GM19438 (cell line): ENCODE measurements at regions not wholly inside any gene's neighbourhood (a gene's known extent, or its start where the extent isn't known, plus 50 kb on each side); places are given as distances from the start of the nearest gene placed in this dataset.
"Not testable (repeated sequence)": the region's sequence is repeated elsewhere in the genome, so short reads cannot be mapped to it uniquely, and the experiment has no call there.

Experiments used
- ATAC-seq: cut with Tn5 transposase; IDR thresholded peaks from one replicate; pipeline ENCODE4 v1.9.1; 2021; ENCODE audit warnings: low read depth; ENCODE audit not compliant: unreplicated experiment

DNA sequence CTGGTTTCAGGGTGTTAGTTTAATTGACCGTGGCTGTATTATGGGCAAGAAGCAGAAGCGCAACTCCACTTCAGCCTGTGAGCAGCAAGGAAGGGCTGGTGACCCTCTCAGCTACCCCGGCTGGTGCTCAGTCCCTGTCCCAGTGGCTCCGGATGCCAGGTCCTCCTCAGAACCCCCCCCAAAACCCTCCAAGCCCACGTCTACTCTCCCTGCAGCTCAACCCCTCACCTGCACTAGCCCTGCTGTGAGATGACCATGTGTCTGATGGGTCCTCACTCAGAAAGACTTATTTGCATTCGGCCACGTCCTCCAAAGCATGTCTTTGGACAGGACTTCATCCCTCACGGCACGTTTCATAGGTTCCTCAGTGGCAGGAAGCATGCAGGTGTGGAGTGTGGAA, 119.7 kb upstream of the ALKAL2 start:
- no peak for ATAC-seq

DNA sequence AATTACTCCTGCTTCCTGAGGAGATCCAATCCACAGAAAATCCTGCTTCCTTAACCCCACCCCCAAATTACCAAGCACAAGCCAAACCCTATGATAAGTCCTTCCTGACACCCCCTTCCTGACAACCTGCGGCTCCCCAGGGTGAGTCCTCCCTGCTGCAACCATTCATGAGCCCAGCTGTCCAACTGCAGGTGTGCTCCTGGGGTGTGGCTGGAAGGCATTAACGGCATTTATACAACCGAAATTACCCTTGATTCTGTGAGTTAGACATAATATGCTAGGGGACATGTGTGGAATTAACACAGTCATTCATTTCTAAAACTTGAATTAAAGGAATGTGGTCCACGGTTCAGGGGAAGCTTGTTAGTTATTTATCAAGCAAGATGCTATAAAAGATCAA, 119.0 kb upstream of the ALKAL2 start:
- ATAC-seq, result no peak

DNA sequence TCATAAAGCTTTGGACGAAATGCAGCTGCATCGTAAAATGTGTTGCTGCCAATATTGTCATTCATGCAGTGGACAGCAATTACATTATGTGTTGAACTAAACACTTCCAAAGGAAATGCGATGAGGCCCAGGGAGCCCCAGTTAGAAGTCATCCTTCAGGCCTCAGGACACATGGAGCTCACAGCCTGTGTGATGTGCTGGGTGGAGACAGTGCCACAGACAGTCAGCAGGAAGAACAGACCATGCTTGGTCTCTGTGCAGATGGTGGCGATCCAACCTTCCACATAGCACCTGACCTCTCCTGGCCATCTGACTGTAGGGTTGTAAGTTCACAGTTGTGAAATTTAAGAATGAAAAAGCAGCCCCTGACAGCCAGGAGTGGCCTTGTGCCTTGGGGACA, 118.3 kb upstream of the ALKAL2 start:
- ATAC-seq, result no peak

DNA sequence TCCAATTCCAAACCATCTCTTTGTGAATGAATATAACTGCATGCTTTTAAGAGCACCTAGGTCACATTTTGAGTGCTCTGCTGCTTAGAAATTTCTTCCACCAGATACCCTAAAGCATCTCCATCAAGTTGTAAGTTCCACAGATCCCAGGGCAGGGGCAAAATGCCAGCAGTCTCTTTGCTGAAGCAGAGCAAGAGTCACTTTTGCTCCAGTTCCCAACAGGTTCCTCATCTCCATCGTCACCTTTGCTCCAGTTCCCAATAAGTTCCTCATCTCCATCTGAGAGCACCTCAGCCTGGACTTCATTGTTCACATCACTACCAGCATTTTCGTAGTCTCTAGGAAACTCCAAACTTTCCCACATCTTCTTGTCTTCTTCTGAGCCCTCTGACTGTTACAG, 116.7 kb upstream of the ALKAL2 start:
- no peak for ATAC-seq

DNA sequence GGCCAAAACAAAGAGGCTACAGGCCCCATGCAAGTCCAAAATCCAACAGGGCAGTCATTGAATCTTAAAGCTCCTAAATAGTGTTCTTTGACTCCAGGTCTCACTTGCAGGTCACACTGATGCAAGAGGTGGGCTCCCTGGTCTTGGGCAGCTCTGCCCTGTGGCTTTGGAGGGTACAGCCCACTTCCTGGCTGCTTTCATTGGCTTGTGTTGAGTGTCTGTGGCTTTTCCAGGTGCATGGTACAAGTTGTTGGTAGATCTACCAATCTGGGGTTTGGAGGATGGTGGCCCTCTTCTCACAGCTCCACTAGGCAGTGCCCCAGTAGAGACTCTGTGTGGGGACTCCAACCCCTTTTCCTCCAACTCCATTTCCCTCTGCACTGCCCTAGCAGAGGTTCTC, 115.8 kb upstream of the ALKAL2 start:
- ATAC-seq, result no peak

DNA sequence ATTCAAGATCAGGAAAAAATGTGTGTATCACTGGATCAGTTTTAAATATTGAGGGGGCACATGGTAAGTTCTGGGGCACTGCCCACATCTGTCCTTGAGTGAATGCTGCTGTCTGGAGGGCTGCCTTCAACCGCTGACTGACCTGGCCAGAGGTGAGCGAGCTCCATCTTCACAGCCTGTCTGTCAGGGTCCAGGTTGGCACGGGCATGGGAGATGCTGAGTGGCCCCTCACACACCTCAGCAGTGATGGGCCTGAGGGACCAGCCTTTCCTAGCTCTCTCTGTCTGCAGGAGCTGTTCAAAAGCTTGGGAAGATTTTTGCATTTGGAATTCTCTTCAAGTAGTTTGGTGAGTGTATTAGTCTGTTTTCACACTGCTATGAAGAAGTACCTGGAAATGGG, 114.8 kb upstream of the ALKAL2 start:
- no peak for ATAC-seq

DNA sequence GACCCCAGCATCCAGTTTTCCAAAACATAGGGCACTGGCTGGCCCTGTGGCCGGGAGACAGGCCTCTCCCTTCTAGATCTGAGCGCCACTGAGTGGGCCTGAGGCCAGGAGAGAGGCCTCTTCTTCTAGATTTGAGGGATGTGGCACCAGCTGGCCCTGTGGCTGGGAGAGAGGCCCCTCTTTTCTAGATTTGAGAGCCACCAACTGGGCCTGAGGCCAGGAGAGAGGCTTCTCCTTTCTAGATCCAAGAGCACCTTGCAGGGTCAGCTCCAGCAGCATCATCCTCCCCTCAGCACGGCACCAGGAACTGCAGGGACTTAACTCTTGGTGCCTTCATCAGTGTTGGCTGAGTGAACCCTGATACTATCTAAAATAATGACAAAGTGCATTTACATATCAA, 114.3 kb upstream of the ALKAL2 start:
- ATAC-seq, result no peak

DNA sequence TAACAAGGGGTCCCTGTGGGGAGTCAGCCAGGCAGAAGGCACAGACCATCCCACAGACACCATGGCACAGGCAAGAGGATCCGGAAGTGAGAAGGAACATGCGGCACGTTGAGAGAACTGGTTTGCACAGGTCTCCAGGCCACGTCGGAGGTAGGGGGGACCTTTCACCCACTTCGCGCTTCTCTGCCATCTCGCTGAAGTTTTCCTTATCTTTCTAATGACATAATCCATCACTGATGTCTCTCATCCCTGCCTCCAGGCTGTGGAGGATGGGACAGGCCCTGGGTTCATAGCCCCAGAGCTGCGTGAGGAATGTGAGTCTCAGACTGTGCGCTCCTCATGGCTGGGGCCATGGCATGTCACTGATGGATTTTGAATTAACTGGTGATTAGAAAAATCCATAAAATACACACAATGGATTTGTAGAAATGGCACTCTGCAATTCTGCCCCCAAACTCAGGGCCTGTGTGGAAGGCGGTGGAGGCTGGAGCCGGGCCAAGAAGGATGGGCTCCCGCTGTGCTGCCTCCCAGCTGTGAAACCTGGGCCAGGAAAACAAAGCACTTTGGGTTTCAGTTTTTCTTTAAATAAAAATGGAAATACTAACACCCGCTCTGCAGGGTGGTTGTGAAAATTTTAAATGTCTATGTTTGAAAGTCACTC, 113.3 kb upstream of the ALKAL2 start:
- ATAC-seq, result no peak

DNA sequence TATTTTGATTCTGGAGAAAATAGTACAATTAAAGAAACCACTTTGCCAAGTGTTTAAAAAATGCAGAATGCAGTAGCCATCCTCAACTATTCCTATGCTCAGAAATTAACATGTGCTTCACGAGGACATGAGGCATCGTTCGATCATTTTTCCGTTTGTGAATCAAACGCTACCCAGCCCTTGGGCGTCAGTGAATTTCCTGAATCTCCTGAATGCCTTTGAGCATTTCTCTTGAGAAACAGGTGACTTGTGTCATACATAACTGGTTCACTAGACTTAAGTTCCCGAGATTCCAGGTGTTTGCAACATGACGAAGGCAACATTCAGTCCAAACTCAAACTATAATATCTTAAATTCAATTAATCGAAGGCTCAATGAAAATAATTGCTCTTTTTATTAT, 110.0 kb upstream of the ALKAL2 start:
- ATAC-seq, result no peak

DNA sequence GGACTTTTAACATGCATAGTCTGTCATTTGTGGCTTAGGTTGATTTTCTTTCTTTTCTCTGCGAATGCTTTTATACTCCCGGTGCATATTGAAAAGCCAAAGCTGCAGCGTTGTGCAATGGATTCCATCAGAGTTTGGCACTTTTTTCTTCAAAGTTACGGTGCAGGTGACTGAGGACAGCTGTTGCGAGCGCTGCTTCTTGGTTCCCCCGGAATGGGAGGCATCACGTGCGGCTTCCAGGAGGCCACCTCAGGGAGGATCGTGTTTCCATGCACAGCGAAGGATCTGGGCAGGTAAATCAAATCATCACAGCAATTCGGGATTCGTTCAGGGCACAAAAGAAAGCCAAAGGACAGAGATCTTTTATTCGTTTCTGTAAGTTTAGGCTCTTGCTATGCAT, 109.6 kb upstream of the ALKAL2 start:
- no peak for ATAC-seq

DNA sequence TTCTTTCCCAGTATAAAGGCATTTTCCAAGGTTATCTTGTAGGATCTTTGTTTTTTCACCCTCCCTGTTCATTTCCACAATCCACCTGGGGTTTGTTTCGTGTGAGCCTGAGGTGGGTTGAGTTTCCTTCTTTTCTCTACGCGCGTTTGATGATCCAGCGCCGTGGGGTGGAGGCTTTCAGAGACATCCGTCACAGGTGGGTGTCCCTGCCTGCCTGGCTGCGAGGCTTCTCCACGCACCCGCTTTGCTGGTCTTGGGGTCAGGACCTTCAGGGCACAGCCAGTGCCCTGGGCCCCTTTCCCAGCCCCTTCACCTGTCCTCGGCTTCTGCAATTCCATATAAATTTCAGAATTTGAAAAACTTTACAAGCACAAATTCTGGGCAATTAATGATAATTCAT, 109.0 kb upstream of the ALKAL2 start:
- ATAC-seq, result no peak

DNA sequence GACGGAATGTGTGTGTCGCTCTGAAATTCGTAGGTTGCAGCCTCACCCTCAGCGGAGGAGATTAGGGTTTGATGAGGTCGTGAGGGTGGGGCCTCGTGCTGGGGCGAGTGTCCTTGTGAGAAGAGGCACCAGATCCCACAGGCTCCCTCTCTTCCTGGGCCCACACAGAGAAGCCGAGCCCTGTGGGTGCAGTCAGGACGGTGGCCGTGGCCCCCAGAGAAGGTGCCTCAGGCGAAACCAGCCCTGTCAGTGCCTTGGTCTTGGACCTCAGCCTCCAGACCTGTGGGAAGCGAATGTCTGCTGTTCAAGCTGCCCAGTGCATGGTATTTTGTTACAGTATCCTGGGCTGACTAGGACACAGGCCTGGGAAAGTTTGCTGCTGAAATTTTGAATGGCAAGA, 108.0 kb upstream of the ALKAL2 start:
- no peak for ATAC-seq

DNA sequence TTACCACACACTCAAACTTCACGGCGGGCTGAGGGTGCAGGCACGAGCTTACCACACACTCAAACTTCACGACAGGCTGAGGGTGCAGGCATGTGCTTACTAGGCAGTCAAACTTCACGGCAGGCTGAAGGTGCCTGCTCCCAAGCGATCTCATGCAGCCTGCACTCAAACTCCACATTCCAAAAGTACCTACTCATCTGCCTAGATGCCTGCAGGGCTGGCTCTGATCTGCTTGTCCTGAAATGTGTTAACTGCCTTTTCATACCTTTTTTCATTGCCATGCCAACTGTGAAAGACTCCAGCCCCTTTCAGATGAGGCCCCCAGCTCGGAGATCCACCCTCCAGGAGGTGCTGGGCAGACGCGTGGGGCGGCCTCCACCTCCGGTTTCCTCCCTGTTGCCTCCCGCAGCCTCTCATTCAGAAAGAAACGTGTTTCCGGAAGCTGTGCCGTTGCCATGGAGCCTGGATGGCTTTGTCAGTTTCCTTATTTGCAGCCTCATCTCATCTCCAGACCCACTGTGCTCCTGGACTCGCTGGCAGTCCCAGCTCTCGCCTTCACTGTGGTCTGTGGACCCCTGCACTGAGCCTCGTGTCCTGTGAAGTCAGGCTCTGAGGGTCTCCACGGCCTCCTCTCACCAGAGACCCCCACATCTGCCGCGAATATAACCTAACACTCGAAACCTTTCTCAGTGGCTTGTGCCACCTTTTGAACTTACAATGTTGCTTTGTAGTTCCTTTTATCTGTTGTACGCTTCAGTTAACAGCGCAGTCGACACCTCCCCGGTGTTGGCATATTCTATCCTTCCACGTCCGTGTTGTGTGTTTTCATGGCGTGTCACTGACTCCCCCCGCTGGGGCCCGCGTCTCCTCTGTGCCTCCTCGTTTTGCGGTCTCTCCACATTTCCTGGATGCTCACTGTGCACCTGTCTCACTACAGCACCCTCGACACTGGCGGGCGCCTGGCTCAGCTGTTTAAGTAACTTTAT, 106.1 kb upstream of the ALKAL2 start:
- ATAC-seq, result no peak

DNA sequence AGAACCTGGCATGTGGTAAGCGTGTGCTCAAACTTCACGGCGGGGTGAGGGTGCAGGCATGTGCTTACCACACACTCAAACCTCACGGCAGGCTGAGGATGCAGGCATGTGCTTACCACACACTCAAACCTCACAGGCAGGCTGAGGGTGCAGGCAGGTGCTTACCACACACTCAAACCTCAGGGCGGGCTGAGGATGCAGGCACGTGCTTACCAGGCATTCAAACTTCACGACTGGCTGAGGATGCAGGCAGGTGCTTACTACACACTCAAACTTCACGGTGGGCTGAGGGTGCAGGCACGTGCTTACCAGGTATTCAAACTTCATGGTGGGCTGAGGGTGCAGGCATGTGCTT, 105.0 kb upstream of the ALKAL2 start:
- ATAC-seq, result no peak

DNA sequence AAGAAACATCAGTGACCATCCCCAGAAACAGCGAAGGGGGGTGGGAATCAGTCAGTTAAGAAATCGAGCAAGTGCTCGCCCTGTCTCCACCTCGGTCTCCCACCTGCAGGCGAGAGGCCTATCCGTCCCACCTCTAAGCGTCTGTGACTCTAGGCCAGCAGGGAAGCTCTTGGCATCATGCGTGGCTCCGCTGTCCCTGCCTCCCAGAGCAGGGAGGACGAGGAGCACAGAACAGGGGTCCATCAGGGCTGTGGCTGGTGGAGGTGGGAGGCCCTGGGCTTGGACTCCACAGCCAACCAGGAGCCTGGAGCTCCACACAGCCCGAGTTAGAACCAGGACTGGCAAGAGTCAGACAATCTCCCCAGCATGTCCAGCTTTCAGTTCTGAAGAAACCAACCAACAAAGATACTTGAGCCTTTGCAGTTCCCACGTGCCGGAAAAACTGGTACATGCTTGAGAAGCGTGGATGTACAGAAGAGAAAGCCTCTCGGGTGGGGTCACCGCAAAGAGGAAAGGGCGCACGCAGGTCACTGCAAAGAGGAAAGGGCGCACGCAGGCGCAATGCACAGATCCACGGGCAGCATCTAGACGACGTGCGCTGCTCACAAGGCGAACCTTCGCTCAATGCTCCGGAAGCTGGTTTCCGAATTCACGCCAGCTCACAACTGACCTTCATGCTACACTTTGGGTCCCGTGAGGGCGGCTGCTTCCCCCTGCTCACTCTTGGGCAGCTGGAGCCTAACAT, 104.5 kb upstream of the ALKAL2 start:
- ATAC-seq, result no peak

DNA sequence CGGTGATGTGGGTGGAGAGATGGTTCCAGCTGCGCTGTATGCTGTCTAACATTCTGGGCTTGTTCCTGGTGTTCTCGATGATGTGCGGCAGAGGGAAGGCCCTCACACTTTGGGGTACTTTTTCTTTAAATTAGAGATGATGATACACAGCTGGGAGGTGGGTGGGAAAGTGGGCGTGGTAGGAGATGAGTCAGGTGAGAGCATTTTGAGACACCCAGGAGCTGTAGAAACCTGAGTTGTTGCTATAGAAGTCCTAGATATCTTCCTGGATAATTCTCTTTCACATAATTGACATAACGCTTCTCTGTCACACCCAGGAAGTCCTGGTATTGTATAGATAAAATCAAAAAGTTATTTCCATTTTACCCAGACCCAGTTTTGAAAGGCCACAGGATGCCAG, 103.8 kb upstream of the ALKAL2 start:
- no peak for ATAC-seq

DNA sequence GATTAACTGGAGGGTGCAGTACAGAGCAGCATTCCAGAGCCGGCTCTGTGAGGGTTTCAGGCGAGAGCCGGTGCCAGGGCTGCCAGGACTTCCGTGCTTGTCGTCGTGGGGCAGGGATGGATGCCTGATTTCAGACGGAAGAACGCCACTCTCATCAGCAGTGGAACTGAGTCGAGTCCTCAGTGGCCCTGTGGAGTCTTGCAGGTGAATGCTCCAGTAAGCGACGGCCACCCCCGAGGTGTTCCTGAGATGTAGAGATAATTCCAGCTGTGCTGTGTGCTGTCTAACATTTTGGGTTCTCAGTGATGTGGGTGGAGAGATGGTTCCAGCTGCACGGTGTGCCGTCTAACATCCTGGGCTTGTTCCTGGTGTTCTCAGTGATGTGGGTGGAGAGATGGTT, 103.1 kb upstream of the ALKAL2 start:
- ATAC-seq, result no peak

DNA sequence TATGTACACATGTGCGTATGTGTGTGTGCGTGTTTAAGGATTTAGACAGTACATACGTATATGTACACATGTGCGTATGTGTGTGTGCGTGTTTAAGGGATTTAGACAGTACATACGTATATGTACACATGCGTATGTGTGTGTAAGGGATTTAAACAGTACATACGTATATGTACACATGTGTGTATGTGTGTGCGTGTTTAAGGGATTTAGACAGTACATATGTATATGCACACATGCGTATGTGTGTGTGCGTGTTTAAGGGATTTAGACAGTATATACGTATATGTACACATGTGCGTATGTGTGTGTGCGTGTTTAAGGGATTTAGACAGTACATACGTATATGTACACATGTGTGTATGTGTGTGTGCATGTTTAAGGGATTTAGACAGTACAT, 102.1 kb upstream of the ALKAL2 start:
- ATAC-seq, result not testable (repeated sequence)

DNA sequence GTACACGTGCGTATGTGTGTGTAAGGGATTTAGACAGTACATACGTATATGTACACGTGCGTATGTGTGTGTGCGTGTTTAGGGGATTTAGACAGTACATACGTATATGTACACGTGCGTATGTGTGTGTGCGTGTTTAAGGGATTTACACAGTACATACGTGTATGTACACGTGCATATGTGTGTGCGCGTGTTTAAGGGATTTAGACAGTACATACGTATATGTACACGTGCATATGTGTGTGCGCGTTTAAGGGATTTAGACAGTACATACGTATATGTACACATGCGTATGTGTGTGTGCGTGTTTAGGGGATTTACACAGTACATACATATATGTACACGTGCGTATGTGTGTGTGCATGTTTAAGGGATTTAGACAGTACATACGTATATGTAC, 100.9 kb upstream of the ALKAL2 start:
- ATAC-seq, result not testable (repeated sequence)

DNA sequence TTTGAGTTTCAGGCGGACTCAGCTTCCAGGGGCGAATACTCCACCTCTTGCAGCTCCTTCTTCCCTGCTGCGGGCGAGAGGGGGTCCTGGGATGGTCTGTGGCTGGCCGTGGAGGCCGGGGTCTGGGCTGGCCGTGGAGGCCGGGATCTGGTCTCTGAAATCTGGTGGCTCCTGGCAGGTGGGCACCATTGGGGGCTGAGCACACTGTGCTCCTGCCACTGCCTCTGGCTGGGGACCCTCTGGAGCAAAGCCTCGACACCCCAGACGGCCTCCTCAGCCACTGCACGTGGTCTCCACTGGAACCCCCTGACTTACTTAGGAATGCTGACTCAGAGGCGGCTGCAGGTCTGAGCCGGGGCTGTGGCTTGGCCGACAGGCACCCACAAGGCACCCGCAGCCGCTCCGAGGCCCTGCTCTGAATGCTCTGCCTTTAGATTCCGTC, 100.1 kb upstream of the ALKAL2 start:
- ATAC-seq, result no peak

DNA sequence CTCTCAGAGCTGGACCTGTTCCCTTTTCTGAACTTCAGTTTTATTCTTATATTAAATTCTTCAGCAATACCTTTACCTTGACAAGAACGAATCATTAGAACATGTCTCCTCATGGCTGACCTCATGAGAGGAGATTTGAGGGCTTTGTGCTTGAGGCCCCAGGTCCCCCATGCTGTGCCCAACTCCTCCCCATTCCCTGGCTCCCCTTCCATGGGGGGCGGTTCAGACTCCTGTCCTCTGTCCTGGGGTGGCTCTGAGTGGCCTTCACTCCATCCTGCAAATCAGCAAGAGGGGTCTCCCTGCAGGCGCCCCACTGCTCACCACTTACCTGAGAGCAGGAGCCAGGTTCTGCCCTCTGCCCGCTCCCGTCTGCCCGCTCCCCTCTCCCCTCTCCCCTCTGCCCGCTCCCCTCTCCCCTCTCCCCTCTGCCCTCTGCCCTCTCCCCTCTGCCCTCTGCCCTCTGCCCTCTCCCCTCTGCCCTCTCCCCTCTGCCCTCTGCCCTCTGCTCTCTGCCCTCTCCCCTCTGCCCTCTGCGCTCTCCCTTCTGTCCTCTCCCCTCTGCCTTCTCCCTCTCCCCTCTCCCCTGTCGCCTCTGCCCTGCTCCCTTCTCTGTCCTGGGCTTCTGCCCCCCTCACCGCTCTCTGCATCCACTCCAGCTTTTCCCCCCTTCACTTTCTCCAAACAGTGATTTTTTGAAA, 98.7 kb upstream of the ALKAL2 start:
- ATAC-seq, result no peak
